ENCODE measurements at regions not wholly inside any gene's neighbourhood (a gene's known extent, or its start where the extent isn't known, plus 50 kb on each side); places are given as distances from the start of the nearest gene placed in this dataset.

- TF ChIP-seq SIX5 (IDR thresholded peaks at IDR 0.05; ENCODE audit: low read depth, low read length) (no peak), SIRT6 (IDR thresholded peaks at IDR 0.05; ENCODE audit: low read length) (no peak), POLR2A (IDR thresholded peaks at IDR 0.05; ENCODE audit: control extremely low read depth in 1 of 2, low read depth in 2 of 2, low read length in 2 of 2) (no peak), SIN3A (conservative IDR thresholded peaks at IDR 0.05 in 1 of 2, IDR thresholded peaks at IDR 0.05 in 1 of 2; ENCODE audit: low read depth in 1 of 2, low read length in 2 of 2) (no peak), SP1 (IDR thresholded peaks at IDR 0.05; ENCODE audit: low read depth, low read length) (no peak), CHD2 (IDR thresholded peaks at IDR 0.05; ENCODE audit: low read length) (no peak)
These were observed 141.4 kb downstream of the GDAP2 start (continued) for GRCh38 chr1:117788014-117788413.

Data from H1 (cell line).